ENCODE measurements at regions not wholly inside any gene's neighbourhood (a gene's known extent, or its start where the extent isn't known, plus 50 kb on each side); places are given as distances from the start of the nearest gene placed in this dataset.

DNA sequence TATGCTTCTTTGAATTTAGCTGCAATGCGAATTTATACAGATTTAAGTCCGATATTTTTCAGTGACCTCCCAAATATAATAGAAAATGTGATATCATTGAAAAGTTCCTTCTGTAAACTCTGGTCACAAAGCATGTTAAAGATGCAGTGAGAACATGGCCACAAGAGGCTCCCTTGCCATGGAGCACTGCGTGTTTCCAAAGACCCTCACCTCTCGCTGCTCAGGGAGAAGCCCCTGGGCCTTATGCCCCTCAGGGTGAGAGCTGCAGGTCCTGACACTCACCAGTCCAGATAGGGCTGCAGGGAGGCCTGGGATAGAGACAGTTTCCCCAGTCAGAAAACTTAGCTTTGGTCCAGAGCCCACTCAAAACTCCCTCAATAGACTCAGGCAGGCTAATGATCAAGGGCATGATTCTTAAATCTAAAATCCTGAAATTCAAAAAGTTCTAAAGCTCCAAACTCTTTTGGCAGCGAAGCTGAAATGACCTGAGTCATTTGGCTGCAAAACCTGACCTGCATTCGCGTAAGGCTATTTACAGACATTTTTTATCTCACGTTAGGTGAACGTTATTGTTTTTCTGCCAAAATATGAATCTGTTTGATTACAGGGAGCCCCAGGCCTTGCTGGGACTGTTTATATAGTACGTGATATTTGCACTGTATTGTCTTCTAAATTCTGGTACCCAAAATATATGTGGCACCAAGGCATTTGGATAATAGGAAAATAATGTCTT lies 67.8 kb downstream of the CAPZA3 start:
- no peak for ATAC-seq
- TF ChIP-seq ZC3H10 (CRISPR knock-in tag; IDR thresholded peaks at IDR 0.05) (no peak), GLIS3 (CRISPR knock-in tag; IDR thresholded peaks at IDR 0.05) (no peak)

DNA sequence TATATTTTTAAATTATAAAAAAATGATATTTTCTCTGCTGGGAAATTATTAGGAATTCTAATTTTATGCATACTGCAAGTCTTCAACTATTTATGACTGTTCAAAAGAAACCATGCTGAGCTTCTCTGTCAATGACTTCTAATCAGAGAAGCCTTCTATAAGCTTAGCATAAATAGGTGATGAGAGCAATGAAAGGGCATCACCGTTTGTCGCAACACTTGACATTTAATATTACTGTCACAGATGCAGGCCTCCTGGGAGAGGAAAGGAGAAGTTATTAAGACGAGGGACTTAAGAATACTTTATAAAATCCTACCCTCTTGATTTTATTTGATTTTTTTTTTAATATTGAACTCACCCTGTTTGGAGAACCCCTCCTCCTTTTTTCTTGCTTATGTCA lies 69.8 kb downstream of the CAPZA3 start:
- ATAC-seq, result no peak
- TF ChIP-seq ISL1 (CRISPR knock-in tag; IDR thresholded peaks at IDR 0.05) (no peak), ZNF8 (CRISPR knock-in tag; IDR thresholded peaks at IDR 0.05) (no peak), ZC3H10 (CRISPR knock-in tag; IDR thresholded peaks at IDR 0.05) (no peak), TOX (CRISPR knock-in tag; IDR thresholded peaks at IDR 0.05; ENCODE audit: borderline replicate concordance) (no peak), CSRNP3 (CRISPR knock-in tag; IDR thresholded peaks at IDR 0.05) (no peak), ZFP3 (CRISPR knock-in tag; IDR thresholded peaks at IDR 0.05) (no peak), TCF4 (CRISPR knock-in tag; IDR thresholded peaks at IDR 0.05; ENCODE audit: borderline replicate concordance) (no peak), ZFP30 (CRISPR knock-in tag; IDR thresholded peaks at IDR 0.05) (no peak), ZNF565 (CRISPR knock-in tag; conservative IDR thresholded peaks at IDR 0.05; ENCODE audit: low read depth) (no peak), ZNF70 (CRISPR knock-in tag; IDR thresholded peaks at IDR 0.05) (no peak), ESRRG (CRISPR knock-in tag; IDR thresholded peaks at IDR 0.05) (no peak), SNAI2 (CRISPR knock-in tag; IDR thresholded peaks at IDR 0.05) (no peak), GLIS3 (CRISPR knock-in tag; IDR thresholded peaks at IDR 0.05) (no peak)
- TF ChIP-seq, protein P1, sequence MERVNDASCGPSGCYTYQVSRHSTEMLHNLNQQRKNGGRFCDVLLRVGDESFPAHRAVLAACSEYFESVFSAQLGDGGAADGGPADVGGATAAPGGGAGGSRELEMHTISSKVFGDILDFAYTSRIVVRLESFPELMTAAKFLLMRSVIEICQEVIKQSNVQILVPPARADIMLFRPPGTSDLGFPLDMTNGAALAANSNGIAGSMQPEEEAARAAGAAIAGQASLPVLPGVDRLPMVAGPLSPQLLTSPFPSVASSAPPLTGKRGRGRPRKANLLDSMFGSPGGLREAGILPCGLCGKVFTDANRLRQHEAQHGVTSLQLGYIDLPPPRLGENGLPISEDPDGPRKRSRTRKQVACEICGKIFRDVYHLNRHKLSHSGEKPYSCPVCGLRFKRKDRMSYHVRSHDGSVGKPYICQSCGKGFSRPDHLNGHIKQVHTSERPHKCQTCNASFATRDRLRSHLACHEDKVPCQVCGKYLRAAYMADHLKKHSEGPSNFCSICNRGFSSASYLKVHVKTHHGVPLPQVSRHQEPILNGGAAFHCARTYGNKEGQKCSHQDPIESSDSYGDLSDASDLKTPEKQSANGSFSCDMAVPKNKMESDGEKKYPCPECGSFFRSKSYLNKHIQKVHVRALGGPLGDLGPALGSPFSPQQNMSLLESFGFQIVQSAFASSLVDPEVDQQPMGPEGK (CRISPR knock-in tag; IDR thresholded peaks at IDR 0.05; ENCODE audit: borderline replicate concordance), result no peak

DNA sequence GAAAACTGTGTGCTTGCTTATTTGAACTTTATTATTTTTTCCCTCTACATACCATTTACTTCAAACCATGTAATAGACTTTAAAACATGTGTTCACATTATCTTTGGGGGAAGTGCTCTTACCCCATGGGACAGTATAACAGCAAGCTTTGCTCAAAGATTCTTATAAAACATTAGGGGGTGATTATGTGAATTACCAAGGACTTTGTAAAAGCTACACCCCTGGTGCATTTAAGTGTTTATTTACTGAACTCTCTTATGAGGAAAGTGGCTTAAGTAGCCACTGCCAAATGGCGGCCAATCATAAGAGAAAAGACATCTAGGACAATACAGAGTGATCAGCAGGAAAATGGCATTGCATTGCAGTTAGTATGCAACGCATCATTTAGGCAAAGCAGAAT lies 70.3 kb downstream of the CAPZA3 start:
- ATAC-seq, result no peak
- TF ChIP-seq BACH2 (CRISPR knock-in tag; IDR thresholded peaks at IDR 0.05; ENCODE audit: borderline replicate concordance), result no peak
- TF ChIP-seq RARB (CRISPR knock-in tag; IDR thresholded peaks at IDR 0.05), result no peak
- no peak for TF ChIP-seq ZNF70 (CRISPR knock-in tag; IDR thresholded peaks at IDR 0.05)
- TF ChIP-seq GLIS3 (CRISPR knock-in tag; IDR thresholded peaks at IDR 0.05), result no peak
- TF ChIP-seq CSRNP3 (CRISPR knock-in tag; IDR thresholded peaks at IDR 0.05), result no peak
- no peak for TF ChIP-seq ISL1 (CRISPR knock-in tag; IDR thresholded peaks at IDR 0.05)
- TF ChIP-seq SNAI2 (CRISPR knock-in tag; IDR thresholded peaks at IDR 0.05), result no peak
- no peak for TF ChIP-seq ZC3H10 (CRISPR knock-in tag; IDR thresholded peaks at IDR 0.05)
- TF ChIP-seq CREB5 (CRISPR knock-in tag; IDR thresholded peaks at IDR 0.05; ENCODE audit: low read depth), result no peak
- no peak for TF ChIP-seq ESRRG (CRISPR knock-in tag; IDR thresholded peaks at IDR 0.05)
- TF ChIP-seq ZFP30 (CRISPR knock-in tag; IDR thresholded peaks at IDR 0.05), result no peak

DNA sequence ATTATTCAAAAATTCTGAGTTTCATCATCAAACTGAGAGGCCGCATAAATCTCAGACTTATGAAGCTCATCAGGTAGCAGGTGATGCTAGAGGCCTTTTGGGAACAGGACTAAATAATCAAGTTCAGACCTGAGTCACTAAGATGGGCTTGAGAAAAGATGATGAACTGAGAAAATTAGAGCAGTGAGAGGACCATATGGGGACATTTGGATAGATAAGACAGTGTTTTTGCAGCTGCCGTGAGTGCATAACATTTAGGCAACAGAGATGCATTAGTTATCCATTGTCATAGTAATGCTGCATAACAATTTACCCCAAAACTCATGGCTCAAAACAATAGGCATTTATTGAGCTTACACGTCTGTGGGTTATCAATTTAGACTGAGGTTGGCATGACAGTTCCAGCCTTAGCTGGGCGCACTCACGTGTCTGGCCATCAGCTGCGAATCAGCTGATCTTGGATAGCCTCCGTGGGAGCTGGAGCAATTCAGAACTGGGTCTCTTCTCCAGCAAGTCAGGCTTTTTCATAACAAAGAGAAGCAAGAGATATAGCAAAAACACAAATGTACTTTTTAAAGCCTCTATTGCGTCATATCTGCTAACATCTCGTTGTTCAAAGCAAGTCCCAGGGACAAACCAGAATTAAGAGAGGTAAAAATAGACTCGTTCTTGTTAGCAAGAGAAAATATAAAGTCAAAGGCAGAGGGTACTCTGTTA lies 72.8 kb downstream of the CAPZA3 start:
- TF ChIP-seq TCF4 (CRISPR knock-in tag; IDR thresholded peaks at IDR 0.05; ENCODE audit: borderline replicate concordance), result no peak
- no peak for TF ChIP-seq ZNF565 (CRISPR knock-in tag; conservative IDR thresholded peaks at IDR 0.05; ENCODE audit: low read depth)
- no peak for TF ChIP-seq CSDC2 (CRISPR knock-in tag; IDR thresholded peaks at IDR 0.05)
- TF ChIP-seq GLIS3 (CRISPR knock-in tag; IDR thresholded peaks at IDR 0.05), result no peak
- no peak for TF ChIP-seq ZFP3 (CRISPR knock-in tag; IDR thresholded peaks at IDR 0.05)
- no peak for TF ChIP-seq PPARA (CRISPR knock-in tag; IDR thresholded peaks at IDR 0.05; ENCODE audit: borderline replicate concordance)
- no peak for TF ChIP-seq BACH2 (CRISPR knock-in tag; IDR thresholded peaks at IDR 0.05; ENCODE audit: borderline replicate concordance)
- TF ChIP-seq ZFP30 (CRISPR knock-in tag; IDR thresholded peaks at IDR 0.05), result no peak
- no peak for TF ChIP-seq ZNF8 (CRISPR knock-in tag; IDR thresholded peaks at IDR 0.05)
- TF ChIP-seq ESRRG (CRISPR knock-in tag; IDR thresholded peaks at IDR 0.05), result no peak
- TF ChIP-seq, protein P2, sequence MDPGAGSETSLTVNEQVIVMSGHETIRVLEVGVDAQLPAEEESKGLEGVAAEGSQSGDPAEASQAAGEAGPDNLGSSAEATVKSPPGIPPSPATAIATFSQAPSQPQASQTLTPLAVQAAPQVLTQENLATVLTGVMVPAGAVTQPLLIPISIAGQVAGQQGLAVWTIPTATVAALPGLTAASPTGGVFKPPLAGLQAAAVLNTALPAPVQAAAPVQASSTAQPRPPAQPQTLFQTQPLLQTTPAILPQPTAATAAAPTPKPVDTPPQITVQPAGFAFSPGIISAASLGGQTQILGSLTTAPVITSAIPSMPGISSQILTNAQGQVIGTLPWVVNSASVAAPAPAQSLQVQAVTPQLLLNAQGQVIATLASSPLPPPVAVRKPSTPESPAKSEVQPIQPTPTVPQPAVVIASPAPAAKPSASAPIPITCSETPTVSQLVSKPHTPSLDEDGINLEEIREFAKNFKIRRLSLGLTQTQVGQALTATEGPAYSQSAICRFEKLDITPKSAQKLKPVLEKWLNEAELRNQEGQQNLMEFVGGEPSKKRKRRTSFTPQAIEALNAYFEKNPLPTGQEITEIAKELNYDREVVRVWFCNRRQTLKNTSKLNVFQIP (CRISPR knock-in tag; IDR thresholded peaks at IDR 0.05; ENCODE audit: borderline replicate concordance, low read depth), result no peak

More for the DNA sequence above, 72.8 kb downstream of the CAPZA3 start:
- no peak for ATAC-seq
